KMS-11 (cell line): ENCODE measurements at regions not wholly inside any gene's neighbourhood (a gene's known extent, or its start where the extent isn't known, plus 50 kb on each side); places are given as distances from the start of the nearest gene placed in this dataset.
"Not testable (repeated sequence)": the region's sequence is repeated elsewhere in the genome, so short reads cannot be mapped to it uniquely, and the experiment has no call there.

Source experiments
- H2AFZ ChIP-seq: fragments of 200-600 bp; sonication (generic); 2 replicates; pipeline ENCODE4 v1.6.1; 2016; ENCODE audit warnings: antibody characterized with exemption, mixed run types, low read depth
- H3K27ac ChIP-seq: fragments of 200-600 bp; sonication (generic); 2 replicates; pipeline ENCODE4 v1.6.1; 2016; ENCODE audit warnings: mild to moderate bottlenecking, mixed run types
- H3K27me3 ChIP-seq: fragments of 200-600 bp; sonication (generic); 2 replicates; pipeline ENCODE4 v1.6.1; 2017; ENCODE audit warnings: mild to moderate bottlenecking, low read depth, mixed run types, moderate library complexity; ENCODE audit not compliant: insufficient read depth
- H3K36me3 ChIP-seq: fragments of 200-600 bp; sonication (generic); 2 replicates; pipeline ENCODE4 v1.6.1; 2017; ENCODE audit warnings: mild to moderate bottlenecking, mixed run types; ENCODE audit not compliant: insufficient read depth
- H3K4me1 ChIP-seq: fragments of 200-600 bp; sonication (generic); 2 replicates; pipeline ENCODE4 v1.6.1; 2016; ENCODE audit warnings: mild to moderate bottlenecking, low read depth, mixed run types; ENCODE audit not compliant: poor library complexity, severe bottlenecking
- H3K4me2 ChIP-seq: fragments of 200-600 bp; sonication (generic); 2 replicates; pipeline ENCODE4 v1.7.0; 2016; ENCODE audit warnings: mild to moderate bottlenecking, mixed run types
- H3K4me3 ChIP-seq: fragments of 200-600 bp; sonication (generic); IDR thresholded peaks from 2 replicates; pipeline ENCODE4 v1.6.1; 2017; ENCODE audit warnings: low read depth, low read length, mixed read lengths; ENCODE audit not compliant: insufficient read depth
- H3K79me2 ChIP-seq: fragments of 200-600 bp; sonication (generic); 2 replicates; pipeline ENCODE4 v1.6.1; 2016; ENCODE audit warnings: low read depth, mixed run types; ENCODE audit not compliant: insufficient read depth
- H3K9ac ChIP-seq: fragments of 200-600 bp; sonication (generic); 2 replicates; pipeline ENCODE4 v1.6.1; 2016; ENCODE audit warnings: mild to moderate bottlenecking, mixed run types
- H4K20me1 ChIP-seq: fragments of 200-600 bp; sonication (generic); 2 replicates; pipeline ENCODE4 v1.6.1; 2016; ENCODE audit warnings: mild to moderate bottlenecking, mixed run types; ENCODE audit not compliant: insufficient read depth
- CTCF ChIP-seq: fragments of 200-600 bp; sonication (generic); conservative IDR thresholded peaks from 2 replicates; pipeline ENCODE4 v1.6.1; 2017; ENCODE audit warnings: low read depth, mild to moderate bottlenecking, antibody characterized with exemption, low read length, moderate library complexity, mixed read lengths

DNA sequence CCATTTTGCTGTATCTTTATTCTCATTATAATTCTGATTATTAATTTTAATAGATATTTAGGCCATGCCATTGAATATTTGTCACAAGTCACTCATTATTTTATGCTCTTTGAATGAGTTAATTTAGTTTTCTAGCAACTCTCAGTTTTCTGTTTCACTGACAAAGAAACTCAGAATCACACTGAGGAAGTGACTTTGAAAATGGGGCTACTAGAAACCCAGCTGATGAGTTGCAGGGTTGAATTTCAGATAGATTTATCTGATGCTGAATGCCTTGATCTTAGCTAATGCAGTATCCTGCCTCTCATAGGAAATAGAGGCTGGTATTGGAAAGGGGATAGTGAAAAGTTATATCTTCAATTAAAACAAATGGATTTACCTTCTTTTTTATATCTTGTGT is 67.4 kb upstream of the PLA2G4A start:
- H3K36me3 ChIP-seq = no peaks in the 10 kb centered on the region
- H3K4me3 ChIP-seq = no peak overlapping the region
- H3K4me2 ChIP-seq = peak overlapping the region; percentile 31; the same call in 1 of the 2 replicates
- no peaks in the 10 kb centered on the region for H3K27me3 ChIP-seq
- no peak overlapping the region for H2AFZ ChIP-seq
- no peaks in the 10 kb centered on the region for H3K79me2 ChIP-seq
- no peak for TF ChIP-seq CTCF
- peaks cover 23% of the 10 kb centered on the region for H3K4me1 ChIP-seq
- H4K20me1 ChIP-seq = no peaks in the 10 kb centered on the region
- no peak overlapping the region for H3K9ac ChIP-seq
- H3K27ac ChIP-seq = no peak overlapping the region

DNA sequence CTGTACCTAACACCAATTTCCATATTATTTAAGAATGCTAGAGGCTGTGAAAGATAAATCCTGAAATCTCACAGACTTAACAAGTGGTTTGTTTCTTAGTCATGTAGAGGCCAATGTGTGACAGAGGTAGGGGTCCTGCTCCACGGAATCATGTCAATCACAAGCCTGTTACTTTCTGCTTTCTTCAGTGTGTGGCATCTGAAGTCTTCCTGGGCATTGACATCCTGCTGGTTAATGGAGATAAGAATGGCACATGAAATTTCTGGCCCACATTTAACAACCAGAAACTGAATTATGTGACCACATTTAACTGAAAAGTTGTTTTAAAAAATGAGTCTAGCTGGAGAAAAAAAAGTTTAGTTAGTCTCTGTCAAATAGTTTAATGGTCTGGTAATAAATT is 68.3 kb upstream of the PLA2G4A start:
- H3K79me2 ChIP-seq = no peaks in the 10 kb centered on the region
- H3K27me3 ChIP-seq = no peaks in the 10 kb centered on the region
- H4K20me1 ChIP-seq = no peaks in the 10 kb centered on the region
- H3K27ac ChIP-seq = no peak overlapping the region
- H3K36me3 ChIP-seq = no peaks in the 10 kb centered on the region
- no peak overlapping the region for H3K4me2 ChIP-seq
- H2AFZ ChIP-seq = no peak overlapping the region
- TF ChIP-seq CTCF = no peak
- no peak overlapping the region for H3K9ac ChIP-seq
- no peak overlapping the region for H3K4me3 ChIP-seq
- peaks cover 19% of the 10 kb centered on the region for H3K4me1 ChIP-seq

- not testable (repeated sequence) for H3K36me3 ChIP-seq, H3K79me2 ChIP-seq, H3K27me3 ChIP-seq, H3K4me2 ChIP-seq, H2AFZ ChIP-seq, H3K4me3 ChIP-seq, H3K27ac ChIP-seq, H3K9ac ChIP-seq, H4K20me1 ChIP-seq
- H3K4me1 ChIP-seq = peaks cover 18% of the 10 kb centered on the region
These were observed 69.7 kb upstream of the PLA2G4A start for GRCh38 chr1:186758896-186759606.

DNA sequence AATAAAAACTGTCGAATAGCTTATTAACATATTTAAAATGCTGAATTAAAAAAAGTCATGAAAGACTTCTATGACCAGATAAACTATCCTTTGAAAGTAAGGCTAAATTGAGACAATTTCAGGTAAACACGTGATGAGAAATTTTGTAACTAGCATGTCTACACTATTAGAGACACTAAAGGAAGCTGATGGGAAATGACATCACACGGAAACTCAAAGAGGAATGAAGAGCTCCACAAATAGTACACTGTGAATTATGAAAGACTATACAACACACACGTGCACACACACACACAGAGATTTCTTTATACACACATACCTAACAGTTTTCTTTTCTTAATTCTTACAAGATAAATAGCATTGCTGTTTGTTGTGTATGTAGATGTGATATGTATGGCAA is 70.9 kb upstream of the PLA2G4A start:
- Histone ChIP-seq H3K4me2 (no peak overlapping the region), H4K20me1 (no peaks in the 10 kb centered on the region), H3K36me3 (no peaks in the 10 kb centered on the region), H3K27me3 (no peaks in the 10 kb centered on the region), H3K9ac (no peak overlapping the region), H3K4me3 (no peak overlapping the region), H3K27ac (no peak overlapping the region), H3K4me1 (peaks cover 21% of the 10 kb centered on the region), H3K79me2 (no peaks in the 10 kb centered on the region), H2AFZ (no peak overlapping the region)
- TF ChIP-seq CTCF = no peak

- H3K4me1 ChIP-seq = peaks cover 3% of the 10 kb centered on the region
- no peaks in the 10 kb centered on the region for H3K36me3 ChIP-seq
- H3K27ac ChIP-seq = no peak overlapping the region
- no peak overlapping the region for H3K9ac ChIP-seq
- H4K20me1 ChIP-seq = no peaks in the 10 kb centered on the region
- no peaks in the 10 kb centered on the region for H3K79me2 ChIP-seq
- H3K4me3 ChIP-seq = no peak overlapping the region
- no peak overlapping the region for H2AFZ ChIP-seq
- no peak overlapping the region for H3K4me2 ChIP-seq
- no peaks in the 10 kb centered on the region for H3K27me3 ChIP-seq
- TF ChIP-seq CTCF = no peak
These were observed 74.1 kb upstream of the PLA2G4A start for GRCh38 chr1:186754542-186755145.
